ENCODE measurements at regions not wholly inside any gene's neighbourhood (a gene's known extent, or its start where the extent isn't known, plus 50 kb on each side); places are given as distances from the start of the nearest gene placed in this dataset.

DNA sequence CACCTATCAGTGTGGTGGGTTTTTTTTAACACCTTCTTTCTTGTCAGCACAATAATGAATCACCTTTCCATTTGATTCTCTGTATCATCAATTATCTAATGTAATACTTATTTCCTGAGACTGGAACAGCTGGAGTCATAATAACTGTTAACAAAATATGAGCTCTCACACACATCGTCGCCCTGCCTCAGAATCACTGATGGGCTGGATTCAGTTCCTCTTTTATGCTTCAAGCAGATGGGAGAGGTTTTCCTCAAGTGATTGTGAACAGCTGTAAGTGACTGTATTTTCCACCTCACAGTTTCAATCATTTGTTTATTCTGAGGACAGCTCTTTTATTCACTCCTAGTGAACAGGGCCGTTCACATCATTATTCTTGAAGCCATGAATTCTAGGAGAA, 330.2 kb downstream of the DSC3 start:
- FAIRE-seq = no peak
- H3K27me3 ChIP-seq (ENCODE audit: control insufficient read depth, extremely low read depth, insufficient read depth, low read length) = no peaks in the 10 kb centered on the region
- no peaks in the 10 kb centered on the region for H3K9me1 ChIP-seq (ENCODE audit: control insufficient read depth, extremely low read depth, insufficient read depth, low read length)
- no peaks in the 10 kb centered on the region for H3K36me3 ChIP-seq (ENCODE audit: control insufficient read depth in 2 of 2, extremely low read depth in 1 of 2, insufficient read depth in 2 of 2, low read length in 2 of 2)
- H3K27ac ChIP-seq (ENCODE audit: control insufficient read depth, insufficient read depth, low read length) = no peak overlapping the region
- no peaks in the 10 kb centered on the region for H4K20me1 ChIP-seq (ENCODE audit: control insufficient read depth, extremely low read depth, insufficient read depth, low read length)
- H3K4me1 ChIP-seq (ENCODE audit: control insufficient read depth, extremely low read depth, insufficient read depth, low read length) = no peaks in the 10 kb centered on the region
- H2AFZ ChIP-seq (ENCODE audit: control insufficient read depth, low read length) = no peak overlapping the region
- no peak overlapping the region for H3K4me2 ChIP-seq (ENCODE audit: control insufficient read depth, extremely low read depth, insufficient read depth, low read depth, low read length)
- no peaks in the 10 kb centered on the region for H3K9me3 ChIP-seq (ENCODE audit: control insufficient read depth, low read depth, low read length)
- DNase-seq (ENCODE audit: low read depth, low spot score) = no peak
- H3K4me3 ChIP-seq (ENCODE audit: control insufficient read depth in 2 of 3, extremely low read depth in 1 of 3, insufficient read depth in 2 of 3, low read depth in 1 of 3, low read length in 3 of 3) = no peak overlapping the region
- TF ChIP-seq, protein P1, sequence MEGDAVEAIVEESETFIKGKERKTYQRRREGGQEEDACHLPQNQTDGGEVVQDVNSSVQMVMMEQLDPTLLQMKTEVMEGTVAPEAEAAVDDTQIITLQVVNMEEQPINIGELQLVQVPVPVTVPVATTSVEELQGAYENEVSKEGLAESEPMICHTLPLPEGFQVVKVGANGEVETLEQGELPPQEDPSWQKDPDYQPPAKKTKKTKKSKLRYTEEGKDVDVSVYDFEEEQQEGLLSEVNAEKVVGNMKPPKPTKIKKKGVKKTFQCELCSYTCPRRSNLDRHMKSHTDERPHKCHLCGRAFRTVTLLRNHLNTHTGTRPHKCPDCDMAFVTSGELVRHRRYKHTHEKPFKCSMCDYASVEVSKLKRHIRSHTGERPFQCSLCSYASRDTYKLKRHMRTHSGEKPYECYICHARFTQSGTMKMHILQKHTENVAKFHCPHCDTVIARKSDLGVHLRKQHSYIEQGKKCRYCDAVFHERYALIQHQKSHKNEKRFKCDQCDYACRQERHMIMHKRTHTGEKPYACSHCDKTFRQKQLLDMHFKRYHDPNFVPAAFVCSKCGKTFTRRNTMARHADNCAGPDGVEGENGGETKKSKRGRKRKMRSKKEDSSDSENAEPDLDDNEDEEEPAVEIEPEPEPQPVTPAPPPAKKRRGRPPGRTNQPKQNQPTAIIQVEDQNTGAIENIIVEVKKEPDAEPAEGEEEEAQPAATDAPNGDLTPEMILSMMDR (optimal IDR thresholded peaks at IDR 0.05 in 1 of 3, IDR thresholded peaks at IDR 0.05 in 1 of 3, conservative IDR thresholded peaks at IDR 0.05 in 1 of 3; ENCODE audit: extremely low read depth in 1 of 3, insufficient read depth in 2 of 3, low read length in 3 of 3) = no peak
- TF ChIP-seq EZH2 (IDR thresholded peaks at IDR 0.05; ENCODE audit: low read length) = no peak
- dilution Hi-C loops (cut with MboI; ENCODE audit: extremely low pct_ligation_motif_present, low sequenced_read_pairs) = no loop called here
- no peaks in the 10 kb centered on the region for H3K79me2 ChIP-seq (ENCODE audit: control insufficient read depth, insufficient read depth, low read length)
- no peak overlapping the region for H3K9ac ChIP-seq (ENCODE audit: control insufficient read depth, extremely low read depth, insufficient read depth, low read length)

DNA sequence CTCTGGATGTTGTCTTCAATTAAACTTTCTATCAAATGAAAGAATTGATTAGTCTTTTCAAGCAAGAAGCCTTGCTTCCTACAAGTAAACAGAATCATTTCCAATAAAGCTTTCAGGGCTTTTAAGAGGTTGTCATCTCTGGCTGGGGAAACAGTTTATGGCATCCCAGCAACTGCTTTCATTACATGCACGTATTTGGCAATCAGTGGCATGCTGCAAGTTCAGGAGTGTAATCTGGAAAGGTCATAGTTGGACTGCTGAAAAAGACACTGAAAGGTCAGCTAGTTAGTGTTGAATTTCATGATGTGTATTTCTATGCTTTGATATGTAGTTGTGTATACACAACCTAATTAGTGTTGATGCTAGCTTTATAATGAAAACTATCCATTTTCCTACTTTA, 332.9 kb downstream of the DSC3 start:
- no peaks in the 10 kb centered on the region for H3K79me2 ChIP-seq (ENCODE audit: control insufficient read depth, insufficient read depth, low read length)
- H3K9ac ChIP-seq (ENCODE audit: control insufficient read depth, extremely low read depth, insufficient read depth, low read length) = no peak overlapping the region
- no peaks in the 10 kb centered on the region for H3K4me1 ChIP-seq (ENCODE audit: control insufficient read depth, extremely low read depth, insufficient read depth, low read length)
- dilution Hi-C loops (cut with MboI; ENCODE audit: extremely low pct_ligation_motif_present, low sequenced_read_pairs) = no loop called here
- DNase-seq (ENCODE audit: low read depth, low spot score) (no peak), FAIRE-seq (no peak)
- H3K9me1 ChIP-seq (ENCODE audit: control insufficient read depth, extremely low read depth, insufficient read depth, low read length) = no peaks in the 10 kb centered on the region
- no peaks in the 10 kb centered on the region for H3K9me3 ChIP-seq (ENCODE audit: control insufficient read depth, low read depth, low read length)
- H3K27me3 ChIP-seq (ENCODE audit: control insufficient read depth, extremely low read depth, insufficient read depth, low read length) = no peaks in the 10 kb centered on the region
- no peaks in the 10 kb centered on the region for H4K20me1 ChIP-seq (ENCODE audit: control insufficient read depth, extremely low read depth, insufficient read depth, low read length)
- H3K4me3 ChIP-seq (ENCODE audit: control insufficient read depth in 2 of 3, extremely low read depth in 1 of 3, insufficient read depth in 2 of 3, low read depth in 1 of 3, low read length in 3 of 3) = no peak overlapping the region
- no peak for TF ChIP-seq EZH2 (IDR thresholded peaks at IDR 0.05; ENCODE audit: low read length)
- TF ChIP-seq, protein P1 (optimal IDR thresholded peaks at IDR 0.05 in 1 of 3, IDR thresholded peaks at IDR 0.05 in 1 of 3, conservative IDR thresholded peaks at IDR 0.05 in 1 of 3; ENCODE audit: extremely low read depth in 1 of 3, insufficient read depth in 2 of 3, low read length in 3 of 3) = no peak
- H2AFZ ChIP-seq (ENCODE audit: control insufficient read depth, low read length) = no peak overlapping the region
- no peaks in the 10 kb centered on the region for H3K36me3 ChIP-seq (ENCODE audit: control insufficient read depth in 2 of 2, extremely low read depth in 1 of 2, insufficient read depth in 2 of 2, low read length in 2 of 2)
- no peak overlapping the region for H3K4me2 ChIP-seq (ENCODE audit: control insufficient read depth, extremely low read depth, insufficient read depth, low read depth, low read length)
- H3K27ac ChIP-seq (ENCODE audit: control insufficient read depth, insufficient read depth, low read length) = no peak overlapping the region

Data from keratinocyte (primary cell).